Smooth muscle cell (in vitro differentiated cells): ENCODE measurements at regions not wholly inside any gene's neighbourhood (a gene's known extent, or its start where the extent isn't known, plus 50 kb on each side); places are given as distances from the start of the nearest gene placed in this dataset.

Experiments used
- DNase-seq: peaks from one replicate; lab custom pipeline; 2025; ENCODE audit not compliant: unreplicated experiment; lab: John Stamatoyannopoulos, UW
- H2AFZ ChIP-seq: fragments of 200-600 bp; sonication (generic); 2 replicates; pipeline ENCODE4 v1.6.0; 2016; ENCODE audit warnings: antibody characterized with exemption, low read depth, mild to moderate bottlenecking
- H3F3A ChIP-seq: fragments of 200-600 bp; sonication (generic); 2 replicates; pipeline ENCODE4 v1.6.0; 2017; ENCODE audit warnings: antibody characterized with exemption, low read depth
- H3K27ac ChIP-seq: fragments of 200-600 bp; sonication (generic); 2 replicates; pipeline ENCODE4 v1.5.1; 2016; ENCODE audit warnings: low read depth, mild to moderate bottlenecking
- H3K27me3 ChIP-seq: fragments of 200-600 bp; sonication (generic); 2 replicates; pipeline ENCODE4 v1.6.1; 2016; ENCODE audit warnings: low read depth, mild to moderate bottlenecking
- H3K36me3 ChIP-seq: fragments of 200-600 bp; sonication (generic); 2 replicates; pipeline ENCODE4 v1.5.1; 2016; ENCODE audit warnings: low read depth
- H3K4me1 ChIP-seq: fragments of 200-600 bp; sonication (generic); 2 replicates; pipeline ENCODE4 v1.5.1; 2016; ENCODE audit warnings: low read depth
- H3K4me2 ChIP-seq: fragments of 200-600 bp; sonication (generic); 2 replicates; pipeline ENCODE4 v1.6.0; 2016; ENCODE audit warnings: mild to moderate bottlenecking
- H3K4me3 ChIP-seq: fragments of 200-600 bp; sonication (generic); 2 replicates; pipeline ENCODE4 v1.5.1; 2016; ENCODE audit warnings: mild to moderate bottlenecking
- H3K79me2 ChIP-seq: fragments of 200-600 bp; sonication (generic); 2 replicates; pipeline ENCODE4 v1.6.0; 2016; ENCODE audit warnings: low read depth, mild to moderate bottlenecking
- H3K9ac ChIP-seq: fragments of 200-600 bp; sonication (generic); 2 replicates; pipeline ENCODE4 v1.6.0; 2016; ENCODE audit warnings: low read depth
- H3K9me3 ChIP-seq: fragments of 200-600 bp; sonication (generic); replicated peaks from 2 replicates; pipeline ENCODE4 v1.5.1; 2016; ENCODE audit warnings: low read depth
- H4K20me1 ChIP-seq: fragments of 200-600 bp; sonication (generic); 2 replicates; pipeline ENCODE4 v1.6.0; 2016; ENCODE audit warnings: low read depth
- WGBS: methylation state at CpG from one replicate; pipeline ENCODE4 v1.1.7; 2016; ENCODE audit warnings: low lambda C conversion rate; 5-methylcytosine and 5-hydroxymethylcytosine counted together
- TF ChIP-seq, protein P1 (sequence below): fragments of 200-600 bp; sonication (generic); IDR thresholded peaks from 2 replicates; pipeline ENCODE4 v1.5.1; 2017; ENCODE audit warnings: borderline replicate concordance, mild to moderate bottlenecking, antibody characterized with exemption; ENCODE audit not compliant: insufficient read depth, poor library complexity, severe bottlenecking

DNA sequence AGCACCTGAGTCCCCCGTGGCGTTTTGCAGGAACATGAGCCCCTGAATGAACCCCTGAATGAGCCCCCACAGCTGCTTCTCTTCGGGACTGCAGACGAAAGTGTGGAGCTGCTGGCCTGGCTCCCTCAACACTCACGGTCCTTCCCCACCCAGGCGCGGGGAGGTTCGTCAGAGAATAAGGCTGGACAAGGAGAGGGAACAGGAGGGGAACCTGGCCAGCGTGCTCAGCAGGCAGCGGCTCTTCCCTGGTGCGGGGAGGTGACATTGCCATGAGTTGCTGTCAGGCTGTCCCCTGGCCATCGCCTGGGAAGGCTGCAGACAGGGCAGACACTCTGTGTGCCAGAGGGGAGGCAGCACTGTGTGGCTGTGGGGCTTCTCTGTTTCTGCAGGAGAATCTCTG lies 80.9 kb upstream of the SHH start:
- 88% methylated on average over 12 of the region's 12 CpGs for WGBS

DNA sequence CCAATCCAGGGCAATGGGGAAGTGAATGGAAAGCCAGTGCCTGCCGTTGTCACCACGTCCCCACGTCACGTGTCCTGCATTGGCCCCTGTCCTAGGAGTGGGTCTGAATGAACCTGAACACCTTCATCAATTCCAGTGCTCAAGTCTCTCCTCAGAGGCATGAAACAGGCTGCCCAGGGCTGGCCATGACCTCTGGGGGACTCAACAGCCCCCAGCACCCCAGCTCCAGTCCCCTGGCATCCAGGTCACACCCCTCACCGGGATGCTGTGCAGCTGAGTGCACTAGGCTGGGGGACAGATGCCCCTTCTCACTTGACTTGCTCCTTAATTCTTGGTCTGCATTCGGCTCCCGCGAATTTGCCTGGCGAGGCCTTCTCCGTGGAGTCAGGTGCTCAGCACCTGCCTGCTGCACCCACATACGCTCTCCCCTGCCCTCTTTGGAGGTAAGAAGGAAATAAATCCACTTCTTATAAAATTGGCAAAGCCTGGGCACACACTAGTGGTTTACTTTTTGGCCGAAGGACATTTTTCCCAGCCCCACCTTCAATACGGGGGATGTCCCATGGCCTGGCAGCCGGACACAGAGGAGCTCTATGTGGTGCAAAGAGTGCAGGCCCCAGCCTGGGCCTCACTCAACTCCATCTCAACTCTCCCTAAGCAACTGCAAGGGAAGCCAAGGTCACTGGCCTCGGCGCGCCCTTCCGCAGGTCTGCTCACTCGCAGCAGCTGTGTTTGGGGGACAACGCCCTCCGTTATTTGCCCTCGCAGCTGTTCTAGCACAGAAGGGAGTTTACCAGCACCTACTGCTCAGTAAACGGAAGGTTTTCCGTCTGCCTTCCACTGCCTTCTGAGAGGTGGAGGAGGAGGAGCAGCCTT lies 77.6 kb upstream of the SHH start:
- H3F3A ChIP-seq: no peaks in the 10 kb centered on the region
- H3K27ac ChIP-seq: no peak overlapping the region
- no peak overlapping the region for H3K9ac ChIP-seq
- 90% methylated on average over 24 of the region's 24 CpGs for WGBS
- no peaks in the 10 kb centered on the region for H3K9me3 ChIP-seq
- H3K4me1 ChIP-seq: peaks cover 5% of the 10 kb centered on the region
- H3K4me2 ChIP-seq: no peak overlapping the region
- no peaks in the 10 kb centered on the region for H4K20me1 ChIP-seq
- no peak overlapping the region for H2AFZ ChIP-seq
- H3K79me2 ChIP-seq: no peaks in the 10 kb centered on the region
- no peak for DNase-seq
- no peaks in the 10 kb centered on the region for H3K27me3 ChIP-seq
- no peak overlapping the region for H3K4me3 ChIP-seq
- H3K36me3 ChIP-seq: no peaks in the 10 kb centered on the region
- TF ChIP-seq, protein P1, sequence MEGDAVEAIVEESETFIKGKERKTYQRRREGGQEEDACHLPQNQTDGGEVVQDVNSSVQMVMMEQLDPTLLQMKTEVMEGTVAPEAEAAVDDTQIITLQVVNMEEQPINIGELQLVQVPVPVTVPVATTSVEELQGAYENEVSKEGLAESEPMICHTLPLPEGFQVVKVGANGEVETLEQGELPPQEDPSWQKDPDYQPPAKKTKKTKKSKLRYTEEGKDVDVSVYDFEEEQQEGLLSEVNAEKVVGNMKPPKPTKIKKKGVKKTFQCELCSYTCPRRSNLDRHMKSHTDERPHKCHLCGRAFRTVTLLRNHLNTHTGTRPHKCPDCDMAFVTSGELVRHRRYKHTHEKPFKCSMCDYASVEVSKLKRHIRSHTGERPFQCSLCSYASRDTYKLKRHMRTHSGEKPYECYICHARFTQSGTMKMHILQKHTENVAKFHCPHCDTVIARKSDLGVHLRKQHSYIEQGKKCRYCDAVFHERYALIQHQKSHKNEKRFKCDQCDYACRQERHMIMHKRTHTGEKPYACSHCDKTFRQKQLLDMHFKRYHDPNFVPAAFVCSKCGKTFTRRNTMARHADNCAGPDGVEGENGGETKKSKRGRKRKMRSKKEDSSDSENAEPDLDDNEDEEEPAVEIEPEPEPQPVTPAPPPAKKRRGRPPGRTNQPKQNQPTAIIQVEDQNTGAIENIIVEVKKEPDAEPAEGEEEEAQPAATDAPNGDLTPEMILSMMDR: no peak

More for the DNA sequence above, 80.9 kb upstream of the SHH start:
- Histone ChIP-seq H3K4me1 (no peaks in the 10 kb centered on the region), H3K27me3 (no peaks in the 10 kb centered on the region), H3K36me3 (no peaks in the 10 kb centered on the region), H3K79me2 (no peaks in the 10 kb centered on the region), H3K9ac (no peak overlapping the region), H3K9me3 (no peaks in the 10 kb centered on the region), H2AFZ (no peak overlapping the region), H3K4me2 (no peak overlapping the region), H4K20me1 (no peaks in the 10 kb centered on the region), H3F3A (no peaks in the 10 kb centered on the region), H3K27ac (no peak overlapping the region), H3K4me3 (no peak overlapping the region)
- TF ChIP-seq, protein P1: no peak
- DNase-seq: no peak

DNA sequence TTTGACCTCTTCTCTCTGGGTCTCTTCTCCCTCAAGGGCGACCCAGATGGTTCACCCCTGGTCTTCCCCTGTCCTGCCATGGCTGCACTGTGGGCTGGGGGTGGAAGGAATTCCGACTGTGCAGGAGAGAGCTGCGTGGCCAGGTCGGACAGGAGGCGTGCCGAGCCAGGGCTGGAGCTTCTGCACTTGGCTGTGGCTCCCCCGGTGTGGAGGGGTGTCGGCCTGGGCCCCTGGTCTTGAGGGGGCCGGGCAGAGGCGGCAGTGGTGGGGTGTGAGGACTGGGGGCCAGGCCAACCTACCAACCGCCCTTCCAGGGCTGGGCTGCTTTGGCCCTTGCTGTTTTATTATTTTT lies 74.9 kb upstream of the SHH start:
- H2AFZ ChIP-seq: no peak overlapping the region
- H3K79me2 ChIP-seq: no peaks in the 10 kb centered on the region
- no peaks in the 10 kb centered on the region for H3K9me3 ChIP-seq
- H3K27me3 ChIP-seq: no peaks in the 10 kb centered on the region
- H3K36me3 ChIP-seq: no peaks in the 10 kb centered on the region
- TF ChIP-seq, protein P1: no peak
- no peaks in the 10 kb centered on the region for H4K20me1 ChIP-seq
- H3K4me2 ChIP-seq: no peak overlapping the region
- peaks cover 5% of the 10 kb centered on the region for H3K4me1 ChIP-seq
- H3K27ac ChIP-seq: no peak overlapping the region
- WGBS: 96% methylated on average over 10 of the region's 11 CpGs
- H3K4me3 ChIP-seq: no peak overlapping the region
- no peak for DNase-seq
- H3K9ac ChIP-seq: no peak overlapping the region
- no peaks in the 10 kb centered on the region for H3F3A ChIP-seq
